Kidney (tissue), 13 donors: ENCODE measurements at regions not wholly inside any gene's neighbourhood (a gene's known extent, or its start where the extent isn't known, plus 50 kb on each side); places are given as distances from the start of the nearest gene placed in this dataset.

ENCODE experiments used
- DNase-seq, 5 donors: peaks; one replicate each; pipeline ENCODE4 v3.0.0-alpha.2; 2013 to 2020
- FAIRE-seq: peaks from 2 replicates; lab custom pipeline; 2012; peaks lifted over from hg19 to GRCh38; lab: Jason Lieb, UNC
- H3K27ac ChIP-seq, 2 donors: one replicate each; pipeline ENCODE4 v1.7.0; 2013; ENCODE audit warnings: low read depth in 2 of 2, low read length in 2 of 2, inconsistent platforms in 1 of 2
- H3K27me3 ChIP-seq: one replicate; pipeline ENCODE4 v1.7.1; 2013; ENCODE audit warnings: low read length, inconsistent platforms; ENCODE audit not compliant: control insufficient read depth, insufficient read depth
- H3K36me3 ChIP-seq, 3 donors: one replicate each; pipeline versions ENCODE4 v1.7.0 to v1.7.1; 2013; ENCODE audit warnings: low read length in 3 of 3, control low read depth in 1 of 3, inconsistent platforms in 1 of 3; ENCODE audit not compliant: insufficient read depth in 3 of 3, control insufficient read depth in 2 of 3
- H3K4me1 ChIP-seq, 3 donors: one replicate each; pipeline versions ENCODE4 v1.7.0 to v1.7.1; 2013; ENCODE audit warnings: low read length in 3 of 3, inconsistent platforms in 1 of 3, low read depth in 1 of 3; ENCODE audit not compliant: control insufficient read depth in 2 of 3, insufficient read depth in 2 of 3
- H3K4me3 ChIP-seq, 3 donors: one replicate each; pipeline versions ENCODE4 v1.7.0 to v1.8.1; 2013; ENCODE audit warnings: low read length in 3 of 3, control low read depth in 1 of 3, inconsistent platforms in 1 of 3
- H3K9ac ChIP-seq, 3 donors: one replicate each; pipeline versions ENCODE4 v1.7.0 to v1.7.1; 2013; ENCODE audit warnings: low read length in 3 of 3, control low read depth in 1 of 3, inconsistent platforms in 1 of 3
- H3K9me3 ChIP-seq, 3 donors: one replicate each; pipeline versions ENCODE4 v1.7.0 to v1.7.1; 2013; ENCODE audit warnings: low read length in 3 of 3, control low read depth in 1 of 3, inconsistent platforms in 1 of 3; ENCODE audit not compliant: control insufficient read depth in 2 of 3, insufficient read depth in 1 of 3
- intact Hi-C: fragments of 100-400 bp; cut with DNase I; formaldehyde crosslinking; loops from one replicate; pipeline ENCODE4 v1.11.1; 2022
- TF ChIP-seq, protein P1 (sequence below): IDR thresholded peaks from 3 replicates; pipeline ENCODE4 v1.5.1; 2012; ENCODE audit warnings: mild to moderate bottlenecking, moderate library complexity, borderline replicate concordance; ENCODE audit not compliant: insufficient read depth; ENCODE audit errors: extremely low read depth
- donor health status: control.
- donor health status: control.
- donor health status: control.
- donor health status: control.
- donor health status: control.
- donor health status: DM: yes; HTN: yes; CAD: no.
- donor health status: Normal renal cell carcinoma (clear cell type).

DNA sequence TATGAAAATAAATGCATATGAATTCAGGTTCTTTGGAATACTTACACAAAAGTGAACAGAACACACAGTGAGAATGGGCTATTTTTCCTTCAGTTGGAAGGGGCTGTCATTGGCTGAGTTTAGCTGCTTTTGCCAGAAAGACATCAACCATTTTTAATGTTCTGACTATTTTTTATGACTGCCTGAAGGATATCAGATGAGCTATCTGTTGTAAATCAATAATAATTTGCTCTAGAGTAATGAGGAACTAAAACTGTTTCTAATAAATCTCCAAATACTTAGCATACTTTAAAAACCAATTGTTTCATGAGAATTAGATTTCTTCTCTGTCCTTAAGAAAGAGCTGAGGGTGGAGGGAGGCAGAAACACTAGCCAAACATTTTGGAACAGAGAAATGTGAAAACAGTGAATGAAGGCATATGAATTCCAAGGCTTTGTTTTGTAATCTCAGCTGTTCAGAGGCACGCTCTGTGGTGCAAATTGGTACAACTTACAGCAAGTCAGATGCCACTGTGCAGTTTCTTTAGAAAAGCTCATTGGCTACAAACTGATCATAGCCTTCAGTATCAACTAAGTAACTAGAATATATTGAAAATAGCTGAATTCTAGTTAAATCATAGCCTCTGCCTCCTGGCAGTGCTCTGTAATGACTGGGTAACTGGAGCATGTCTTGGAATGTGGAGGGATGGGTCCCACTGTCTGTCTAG lies 228.9 kb upstream of the JAG1 start:
- FAIRE-seq (no peak), DNase-seq (peak in 2 of 5 donors; percentile 34 to 60)
- no peaks in the 10 kb centered on the region for H3K27me3 ChIP-seq
- H3K4me1 ChIP-seq = peaks cover 0 to 3% (median 0%) of the 10 kb centered on the region in 3 donors
- intact Hi-C loops = no loop called here
- no peaks in the 10 kb centered on the region for H3K36me3 ChIP-seq
- no peak overlapping the region for H3K9ac ChIP-seq
- no peaks in the 10 kb centered on the region for H3K9me3 ChIP-seq
- H3K4me3 ChIP-seq = no peak overlapping the region
- no peak overlapping the region for H3K27ac ChIP-seq
- TF ChIP-seq, protein P1, sequence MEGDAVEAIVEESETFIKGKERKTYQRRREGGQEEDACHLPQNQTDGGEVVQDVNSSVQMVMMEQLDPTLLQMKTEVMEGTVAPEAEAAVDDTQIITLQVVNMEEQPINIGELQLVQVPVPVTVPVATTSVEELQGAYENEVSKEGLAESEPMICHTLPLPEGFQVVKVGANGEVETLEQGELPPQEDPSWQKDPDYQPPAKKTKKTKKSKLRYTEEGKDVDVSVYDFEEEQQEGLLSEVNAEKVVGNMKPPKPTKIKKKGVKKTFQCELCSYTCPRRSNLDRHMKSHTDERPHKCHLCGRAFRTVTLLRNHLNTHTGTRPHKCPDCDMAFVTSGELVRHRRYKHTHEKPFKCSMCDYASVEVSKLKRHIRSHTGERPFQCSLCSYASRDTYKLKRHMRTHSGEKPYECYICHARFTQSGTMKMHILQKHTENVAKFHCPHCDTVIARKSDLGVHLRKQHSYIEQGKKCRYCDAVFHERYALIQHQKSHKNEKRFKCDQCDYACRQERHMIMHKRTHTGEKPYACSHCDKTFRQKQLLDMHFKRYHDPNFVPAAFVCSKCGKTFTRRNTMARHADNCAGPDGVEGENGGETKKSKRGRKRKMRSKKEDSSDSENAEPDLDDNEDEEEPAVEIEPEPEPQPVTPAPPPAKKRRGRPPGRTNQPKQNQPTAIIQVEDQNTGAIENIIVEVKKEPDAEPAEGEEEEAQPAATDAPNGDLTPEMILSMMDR = no peak

DNA sequence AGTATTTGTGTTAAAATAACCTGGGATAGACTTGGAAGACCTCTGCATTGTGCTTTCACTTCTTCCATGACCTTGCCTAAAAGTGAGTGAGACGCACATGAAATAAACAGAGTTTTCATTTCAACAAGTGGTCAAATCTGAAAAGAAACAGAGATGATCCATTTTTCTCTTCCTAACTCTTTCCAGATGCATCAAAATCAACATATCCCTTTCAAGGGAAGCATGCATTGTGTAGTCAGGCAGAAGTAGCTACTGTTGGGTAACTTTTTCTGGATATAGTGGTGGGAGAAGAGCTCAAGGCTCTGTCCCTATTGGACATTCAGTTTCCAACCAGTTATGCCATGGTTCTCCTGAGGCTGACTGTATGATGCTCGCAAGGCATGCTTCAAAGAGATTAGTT lies 233.0 kb upstream of the JAG1 start:
- Histone ChIP-seq H3K36me3 (no peaks in the 10 kb centered on the region), H3K4me3 (no peak overlapping the region), H3K27ac (no peak overlapping the region), H3K4me1 (peaks cover 0 to 3% (median 0%) of the 10 kb centered on the region in 3 donors), H3K27me3 (no peaks in the 10 kb centered on the region), H3K9me3 (no peaks in the 10 kb centered on the region), H3K9ac (no peak overlapping the region)
- intact Hi-C loops = no loop called here
- TF ChIP-seq, protein P1 = no peak
- DNase-seq (no peak), FAIRE-seq (no peak)

DNA sequence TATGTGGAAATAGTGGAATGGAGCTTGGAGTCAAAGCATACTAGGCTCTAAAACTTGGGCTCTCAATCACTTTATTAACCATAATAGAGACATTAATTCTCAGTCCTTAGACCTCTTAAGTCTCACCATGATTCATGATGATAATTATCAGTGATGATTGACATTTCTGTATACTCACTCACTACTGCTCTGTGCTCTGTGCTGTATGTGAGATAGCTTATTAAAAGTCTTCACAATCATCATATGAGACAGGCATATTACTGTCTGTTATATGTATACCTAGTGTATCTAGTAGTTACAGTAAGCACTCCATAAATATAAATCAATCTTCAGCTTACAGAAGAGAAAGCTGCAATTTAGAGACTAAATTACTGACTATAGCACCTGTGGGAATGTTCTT lies 236.0 kb upstream of the JAG1 start:
- FAIRE-seq = no peak

More for the DNA sequence above, 236.0 kb upstream of the JAG1 start:
- no peak overlapping the region for H3K4me3 ChIP-seq
- H3K9me3 ChIP-seq = no peaks in the 10 kb centered on the region
- TF ChIP-seq, protein P1 = no peak
- no peaks in the 10 kb centered on the region for H3K27me3 ChIP-seq
- intact Hi-C loops = no loop called here
- H3K36me3 ChIP-seq = no peaks in the 10 kb centered on the region
- no peaks in the 10 kb centered on the region for H3K4me1 ChIP-seq
- no peak overlapping the region for H3K9ac ChIP-seq
- no peak for DNase-seq
- H3K27ac ChIP-seq = no peak overlapping the region
